GM12878 (cell line): ENCODE measurements at regions not wholly inside any gene's neighbourhood (a gene's known extent, or its start where the extent isn't known, plus 50 kb on each side); places are given as distances from the start of the nearest gene placed in this dataset.

Experiments used
- CBFB ChIP-seq: IDR thresholded peaks from 2 replicates; pipeline ENCODE4 v1.6.1; 2016; ENCODE audit warnings: antibody characterized with exemption, low read depth
- KDM1A ChIP-seq: fragments of 200-600 bp; sonication (generic); IDR thresholded peaks from 2 replicates; pipeline ENCODE4 v1.6.1; 2016; ENCODE audit warnings: borderline replicate concordance
- SMAD1 ChIP-seq: fragments of 450-650 bp; IDR thresholded peaks from 2 replicates; pipeline ENCODE4 v1.6.1; 2018; ENCODE audit warnings: mild to moderate bottlenecking, low read depth; ENCODE audit not compliant: partially characterized antibody
- SUPT20H ChIP-seq: IDR thresholded peaks from 2 replicates; pipeline ENCODE4 v1.6.1; 2011; ENCODE audit warnings: low read depth, mild to moderate bottlenecking, low read length, moderate library complexity, borderline replicate concordance; ENCODE audit not compliant: control insufficient read depth
- ZNF24 ChIP-seq: fragments of 450-650 bp; IDR thresholded peaks from 2 replicates; pipeline ENCODE4 v1.6.1; 2017; ENCODE audit warnings: antibody characterized with exemption, mild to moderate bottlenecking
- TF ChIP-seq, protein P1 (sequence below), 3 experiments: IDR thresholded peaks in 2 of 3; conservative IDR thresholded peaks in 1 of 3; 2 replicates each; pipeline ENCODE4 v1.5.1; 2011; ENCODE audit warnings: low read depth in 3 of 3, low read length in 3 of 3, mild to moderate bottlenecking in 3 of 3, control low read depth in 2 of 3, moderate library complexity in 2 of 3, inconsistent platforms in 1 of 3, mixed read lengths in 1 of 3; ENCODE audit not compliant: control insufficient read depth in 2 of 3, insufficient read depth in 1 of 3; ENCODE audit errors: extremely low read depth in 1 of 3

GRCh38 chr15:69758291-69758771, 305.7 kb downstream of the RPLP1 start:
- TF ChIP-seq SUPT20H (no peak), CBFB (no peak), ZNF24 (no peak), KDM1A (no peak), SMAD1 (no peak)
- TF ChIP-seq, protein P1, sequence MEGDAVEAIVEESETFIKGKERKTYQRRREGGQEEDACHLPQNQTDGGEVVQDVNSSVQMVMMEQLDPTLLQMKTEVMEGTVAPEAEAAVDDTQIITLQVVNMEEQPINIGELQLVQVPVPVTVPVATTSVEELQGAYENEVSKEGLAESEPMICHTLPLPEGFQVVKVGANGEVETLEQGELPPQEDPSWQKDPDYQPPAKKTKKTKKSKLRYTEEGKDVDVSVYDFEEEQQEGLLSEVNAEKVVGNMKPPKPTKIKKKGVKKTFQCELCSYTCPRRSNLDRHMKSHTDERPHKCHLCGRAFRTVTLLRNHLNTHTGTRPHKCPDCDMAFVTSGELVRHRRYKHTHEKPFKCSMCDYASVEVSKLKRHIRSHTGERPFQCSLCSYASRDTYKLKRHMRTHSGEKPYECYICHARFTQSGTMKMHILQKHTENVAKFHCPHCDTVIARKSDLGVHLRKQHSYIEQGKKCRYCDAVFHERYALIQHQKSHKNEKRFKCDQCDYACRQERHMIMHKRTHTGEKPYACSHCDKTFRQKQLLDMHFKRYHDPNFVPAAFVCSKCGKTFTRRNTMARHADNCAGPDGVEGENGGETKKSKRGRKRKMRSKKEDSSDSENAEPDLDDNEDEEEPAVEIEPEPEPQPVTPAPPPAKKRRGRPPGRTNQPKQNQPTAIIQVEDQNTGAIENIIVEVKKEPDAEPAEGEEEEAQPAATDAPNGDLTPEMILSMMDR (IDR thresholded peaks at IDR 0.05 in 2 of 3, conservative IDR thresholded peaks at IDR 0.05 in 1 of 3; ENCODE audit: control insufficient read depth in 2 of 3, extremely low read depth in 1 of 3, insufficient read depth in 1 of 3, low read depth in 3 of 3, low read length in 3 of 3): no peak
